Uterus (tissue), 2 donors: ENCODE measurements at regions not wholly inside any gene's neighbourhood (a gene's known extent, or its start where the extent isn't known, plus 50 kb on each side); places are given as distances from the start of the nearest gene placed in this dataset.

Source experiments
- POLR2A ChIP-seq, 2 donors: fragments of 450-650 bp; IDR thresholded peaks; one replicate each; pipeline ENCODE4 v1.6.1; 2016; ENCODE audit warnings: antibody characterized with exemption in 2 of 2, mild to moderate bottlenecking in 1 of 2, moderate library complexity in 1 of 2
- TF ChIP-seq, protein P1 (sequence below), 4 experiments: fragments of 200-600 bp in 2 of 4; fragments of 450-650 bp in 2 of 4; sonication (generic) in 2 of 4; IDR thresholded peaks; one replicate each; pipeline ENCODE4 v1.5.1; 2016 to 2019; ENCODE audit warnings: antibody characterized with exemption in 4 of 4, mild to moderate bottlenecking in 2 of 4, moderate library complexity in 1 of 4

- TF ChIP-seq, protein P1, sequence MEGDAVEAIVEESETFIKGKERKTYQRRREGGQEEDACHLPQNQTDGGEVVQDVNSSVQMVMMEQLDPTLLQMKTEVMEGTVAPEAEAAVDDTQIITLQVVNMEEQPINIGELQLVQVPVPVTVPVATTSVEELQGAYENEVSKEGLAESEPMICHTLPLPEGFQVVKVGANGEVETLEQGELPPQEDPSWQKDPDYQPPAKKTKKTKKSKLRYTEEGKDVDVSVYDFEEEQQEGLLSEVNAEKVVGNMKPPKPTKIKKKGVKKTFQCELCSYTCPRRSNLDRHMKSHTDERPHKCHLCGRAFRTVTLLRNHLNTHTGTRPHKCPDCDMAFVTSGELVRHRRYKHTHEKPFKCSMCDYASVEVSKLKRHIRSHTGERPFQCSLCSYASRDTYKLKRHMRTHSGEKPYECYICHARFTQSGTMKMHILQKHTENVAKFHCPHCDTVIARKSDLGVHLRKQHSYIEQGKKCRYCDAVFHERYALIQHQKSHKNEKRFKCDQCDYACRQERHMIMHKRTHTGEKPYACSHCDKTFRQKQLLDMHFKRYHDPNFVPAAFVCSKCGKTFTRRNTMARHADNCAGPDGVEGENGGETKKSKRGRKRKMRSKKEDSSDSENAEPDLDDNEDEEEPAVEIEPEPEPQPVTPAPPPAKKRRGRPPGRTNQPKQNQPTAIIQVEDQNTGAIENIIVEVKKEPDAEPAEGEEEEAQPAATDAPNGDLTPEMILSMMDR (IDR thresholded peaks at IDR 0.05): no peak
- no peak for TF ChIP-seq POLR2A (IDR thresholded peaks at IDR 0.05)
Observed at GRCh38 chr9:85264695-85265094, 477.1 kb downstream of the AGTPBP1 start.
